GM08714 (cell line): ENCODE measurements at regions not wholly inside any gene's neighbourhood (a gene's known extent, or its start where the extent isn't known, plus 50 kb on each side); places are given as distances from the start of the nearest gene placed in this dataset.
"Not testable (repeated sequence)": the region's sequence is repeated elsewhere in the genome, so short reads cannot be mapped to it uniquely, and the experiment has no call there.

Experiments
- H3K4me3 ChIP-seq: fragments of 200-500 bp; sonication (Bioruptor generic); 2 replicates; pipeline ENCODE4 v1.5.1; 2014; ENCODE audit warnings: mild to moderate bottlenecking, low read length, inconsistent platforms
- ZNF274 ChIP-seq: IDR thresholded peaks from 2 replicates; pipeline ENCODE4 v1.6.1; 2012; ENCODE audit warnings: mild to moderate bottlenecking, low read depth, low read length

DNA sequence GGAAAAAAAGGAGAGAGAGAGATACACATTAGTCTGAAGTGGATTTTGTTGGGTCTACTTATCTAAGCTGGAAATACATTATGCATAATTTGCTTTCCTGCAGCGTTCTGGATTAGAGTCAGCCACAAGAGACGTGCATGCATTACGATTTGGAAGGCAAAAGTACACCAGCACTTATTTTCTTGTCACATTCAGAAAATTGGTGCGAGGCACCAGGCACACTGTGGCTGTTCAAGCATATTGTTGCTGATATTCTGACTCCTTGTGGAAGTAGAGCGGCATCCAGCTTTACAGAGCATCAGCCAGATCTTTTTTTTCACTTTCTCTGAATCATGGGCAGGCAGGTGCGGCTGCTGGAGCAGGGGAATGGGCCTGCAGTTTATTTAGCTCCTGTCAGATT is 905.6 kb upstream of the SPRY2 start:
- H3K4me3 ChIP-seq = no peak overlapping the region
- no peak for TF ChIP-seq ZNF274

DNA sequence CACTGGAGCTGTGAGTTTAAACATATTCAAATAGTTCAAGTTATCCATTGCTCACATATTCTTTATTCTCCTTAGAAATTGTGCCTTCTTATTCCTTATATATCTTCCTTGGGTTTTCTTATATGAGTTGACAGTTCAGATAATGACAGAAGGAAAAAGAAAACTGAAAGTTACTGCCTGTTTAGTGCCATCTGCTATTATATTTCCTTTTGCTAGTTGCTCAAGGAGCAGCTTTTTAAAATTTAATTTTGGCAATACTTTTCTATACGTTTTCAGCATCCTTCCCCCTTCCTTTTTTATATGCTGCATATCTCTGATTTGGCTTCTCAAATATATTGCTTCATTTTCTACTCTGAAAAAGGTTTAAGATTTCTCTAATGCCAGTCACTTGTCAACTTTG is 903.1 kb upstream of the SPRY2 start:
- no peak for TF ChIP-seq ZNF274
- no peak overlapping the region for H3K4me3 ChIP-seq

DNA sequence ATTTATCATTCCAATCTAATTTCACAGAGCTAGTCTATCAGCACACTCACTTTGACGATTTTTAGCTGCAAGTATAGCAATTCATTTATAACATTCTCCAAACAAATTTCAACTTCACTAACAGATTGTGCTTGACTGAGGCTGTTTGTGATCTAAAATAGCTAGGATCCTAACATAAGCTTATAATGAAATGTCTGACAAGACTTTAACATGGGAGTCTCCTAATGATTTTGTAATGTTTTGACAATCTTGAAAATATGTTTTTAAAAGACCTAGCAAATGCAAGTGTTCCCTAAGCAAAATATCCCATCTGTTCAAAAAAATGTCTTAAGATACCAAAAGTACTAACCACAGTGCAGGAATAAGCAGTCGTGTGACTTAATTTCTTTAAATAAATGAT is 889.5 kb upstream of the SPRY2 start:
- no peak overlapping the region for H3K4me3 ChIP-seq
- TF ChIP-seq ZNF274 = no peak

GRCh38 chr13:81226830-81227229 is 885.9 kb upstream of the SPRY2 start:
- not testable (repeated sequence) for H3K4me3 ChIP-seq

DNA sequence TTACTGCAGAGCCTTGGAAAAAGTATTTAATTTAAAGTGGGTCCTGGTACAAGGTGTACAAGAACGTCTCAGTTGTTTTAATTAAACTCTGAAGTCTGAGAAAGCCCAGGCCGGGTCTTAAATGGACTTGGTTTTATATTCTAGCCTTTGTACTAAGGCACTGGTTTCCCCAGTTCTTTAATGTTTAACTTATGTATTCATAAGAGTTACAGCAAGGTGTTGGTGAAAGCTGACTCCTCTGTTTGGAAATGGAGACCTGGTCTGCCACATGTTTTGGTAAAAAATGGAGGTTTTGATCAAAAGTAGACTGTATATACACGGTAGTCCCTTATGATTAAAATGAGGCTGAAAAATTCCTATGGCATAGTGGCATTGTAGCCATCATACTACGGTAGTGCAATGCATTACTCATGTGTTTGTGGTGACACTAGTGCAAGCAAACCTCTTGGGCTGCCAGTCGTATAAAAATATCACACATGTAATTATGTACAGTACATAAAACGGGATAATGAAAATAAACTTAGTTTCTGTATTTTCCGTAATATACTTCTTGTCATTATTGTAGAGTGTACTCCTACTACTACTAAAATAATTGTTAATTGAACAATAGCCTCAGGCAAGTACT is 883.4 kb upstream of the SPRY2 start:
- no peak overlapping the region for H3K4me3 ChIP-seq
- TF ChIP-seq ZNF274 = no peak

GRCh38 chr13:81223778-81224177 is 882.9 kb upstream of the SPRY2 start:
- TF ChIP-seq ZNF274 = no peak
- H3K4me3 ChIP-seq = no peak overlapping the region

DNA sequence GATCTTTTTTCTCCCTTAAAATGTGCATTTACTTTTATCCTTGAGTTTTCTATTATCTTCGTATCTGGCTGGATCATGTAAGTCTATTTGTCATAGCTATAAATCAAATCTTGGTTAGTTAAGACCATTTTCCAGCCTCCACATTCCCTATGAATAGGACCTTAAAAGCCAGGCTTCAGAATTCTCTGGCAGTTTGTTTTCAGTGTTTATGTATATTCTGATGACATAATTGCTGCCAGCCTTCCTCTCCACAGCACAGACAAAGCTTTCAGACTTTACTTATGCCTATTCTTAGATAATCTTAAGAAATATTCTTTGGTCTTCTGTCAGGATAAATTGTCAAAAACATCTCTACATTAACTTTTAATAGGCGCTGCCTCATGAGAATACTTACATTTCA is 870.8 kb upstream of the SPRY2 start:
- no peak for TF ChIP-seq ZNF274

GRCh38 chr13:81207636-81208035 is 866.7 kb upstream of the SPRY2 start:
- TF ChIP-seq ZNF274 = no peak
- H3K4me3 ChIP-seq = no peak overlapping the region

More for the DNA sequence above, 870.8 kb upstream of the SPRY2 start:
- H3K4me3 ChIP-seq = no peak overlapping the region

DNA sequence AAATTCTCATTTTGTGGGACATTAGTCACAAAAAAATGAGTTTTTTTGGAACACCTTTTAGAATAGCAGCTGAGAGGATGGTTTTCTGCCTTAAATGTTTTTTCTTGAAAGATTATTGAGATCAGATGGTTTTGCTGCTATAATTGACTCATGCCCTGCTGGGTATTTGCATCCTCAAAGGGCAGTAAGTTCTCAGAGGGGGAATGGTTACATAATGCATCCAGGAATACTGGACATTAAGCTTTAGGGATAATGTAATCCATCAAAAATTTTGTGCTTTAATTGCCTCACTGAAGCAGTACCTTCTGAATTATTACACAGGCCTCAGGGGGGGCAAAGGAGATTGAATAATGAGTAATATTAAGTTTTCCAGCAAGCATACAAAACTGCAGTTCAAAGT is 866.3 kb upstream of the SPRY2 start:
- TF ChIP-seq ZNF274 = no peak

DNA sequence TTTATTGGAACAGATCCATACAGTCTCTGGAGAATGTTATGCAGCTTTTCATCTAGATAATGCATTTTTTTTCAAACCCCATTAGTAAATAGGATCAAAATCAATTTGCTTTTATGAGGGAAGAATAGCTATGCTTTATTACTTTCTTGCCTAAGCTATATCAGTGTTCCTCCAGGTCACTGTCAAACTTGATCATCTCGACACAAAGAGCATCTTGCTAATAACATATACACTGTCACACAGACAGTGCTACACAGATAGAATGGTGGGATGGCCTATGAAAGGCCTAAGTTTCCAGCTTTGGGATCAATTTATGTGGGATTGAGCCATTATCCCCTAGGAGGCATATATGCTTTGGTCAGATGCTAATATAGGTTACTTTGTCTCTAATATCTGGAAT is 862.9 kb upstream of the SPRY2 start:
- no peak overlapping the region for H3K4me3 ChIP-seq
- TF ChIP-seq ZNF274 = no peak

More for the DNA sequence above, 866.3 kb upstream of the SPRY2 start:
- no peak overlapping the region for H3K4me3 ChIP-seq

DNA sequence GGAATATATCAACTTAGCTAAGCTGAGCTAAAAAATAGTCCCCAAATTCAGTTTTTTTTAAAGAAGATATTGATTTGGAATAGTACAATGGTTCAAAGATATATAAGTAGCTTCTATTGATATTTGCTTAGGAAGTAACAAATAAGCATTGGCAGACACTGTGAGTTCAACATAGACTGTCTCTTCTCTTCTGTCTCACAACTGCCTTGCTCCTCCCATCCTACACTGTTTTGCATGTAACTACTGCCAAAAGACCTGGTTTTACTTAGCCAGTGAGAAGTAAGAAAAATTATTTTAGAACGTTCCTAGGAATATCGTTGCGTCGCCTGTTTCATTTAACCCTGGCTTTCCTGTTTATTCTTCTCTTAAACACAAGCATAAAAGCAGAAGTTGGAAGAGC is 859.0 kb upstream of the SPRY2 start:
- no peak overlapping the region for H3K4me3 ChIP-seq
- TF ChIP-seq ZNF274 = no peak

GRCh38 chr13:81197966-81198365 is 857.0 kb upstream of the SPRY2 start:
- H3K4me3 ChIP-seq = no peak overlapping the region
- no peak for TF ChIP-seq ZNF274

DNA sequence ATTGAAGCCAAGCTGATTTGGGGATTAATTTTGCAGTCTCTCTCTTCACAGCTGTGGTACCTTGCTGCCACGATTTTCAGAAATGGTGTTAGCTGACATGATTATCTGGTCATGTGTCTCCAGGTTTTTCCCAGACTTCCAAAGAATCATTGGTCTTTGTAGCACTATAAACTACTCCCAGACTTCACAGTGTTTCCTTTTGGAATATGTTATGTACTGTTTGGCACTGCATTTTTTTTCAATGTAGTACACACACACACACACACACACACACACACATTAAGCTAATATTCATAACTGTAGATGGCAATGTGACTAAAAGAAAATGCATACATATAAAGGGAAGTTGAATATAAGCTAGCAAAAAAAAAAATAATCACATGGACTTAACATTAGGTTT is 856.6 kb upstream of the SPRY2 start:
- no peak overlapping the region for H3K4me3 ChIP-seq
- no peak for TF ChIP-seq ZNF274

DNA sequence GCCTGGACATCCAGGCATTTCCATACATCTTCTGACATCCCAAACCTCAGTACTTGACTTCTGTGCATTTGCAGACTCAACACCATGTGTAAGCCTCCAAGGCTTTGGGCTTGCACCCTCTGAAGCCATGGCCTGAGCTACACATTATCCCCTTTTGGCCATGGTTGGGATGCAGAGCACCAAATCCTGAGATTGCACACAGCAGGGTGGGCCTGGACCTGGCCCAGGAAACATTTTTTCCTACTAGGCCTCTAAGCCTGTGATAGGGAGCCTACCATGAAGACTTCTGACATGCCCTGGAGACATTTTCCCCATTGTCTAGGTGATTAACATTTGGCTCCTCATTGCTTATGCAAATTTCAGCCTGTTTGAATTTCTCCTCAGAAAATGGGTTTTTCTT is 853.4 kb upstream of the SPRY2 start:
- no peak overlapping the region for H3K4me3 ChIP-seq
- no peak for TF ChIP-seq ZNF274

- no peak overlapping the region for H3K4me3 ChIP-seq
- TF ChIP-seq ZNF274 = no peak
Measured at GRCh38 chr13:81184556-81185265, 843.8 kb upstream of the SPRY2 start.

DNA sequence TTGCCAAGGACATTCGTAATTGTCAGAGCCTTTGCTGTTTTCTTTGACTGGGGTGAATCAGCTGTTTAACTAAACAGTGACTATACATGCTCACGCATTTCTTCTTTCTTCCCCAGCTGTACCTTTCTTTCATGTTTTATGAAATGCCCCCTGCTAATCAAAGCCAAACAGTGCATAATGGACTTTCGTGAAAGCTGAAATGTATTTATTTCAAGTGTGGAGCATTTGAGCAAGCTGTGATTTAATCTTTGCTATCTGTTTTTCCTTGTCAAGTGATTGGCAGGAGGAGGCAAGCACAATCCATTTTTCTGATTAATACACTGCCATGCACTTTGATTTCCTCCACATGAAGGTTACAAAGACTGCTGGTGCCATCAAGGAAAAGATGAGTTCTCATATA is 831.7 kb upstream of the SPRY2 start:
- TF ChIP-seq ZNF274 = no peak
- H3K4me3 ChIP-seq = no peak overlapping the region
